ENCODE measurements at regions not wholly inside any gene's neighbourhood (a gene's known extent, or its start where the extent isn't known, plus 50 kb on each side); places are given as distances from the start of the nearest gene placed in this dataset.

GRCh38 chr2:38170733-38171132, 94.8 kb upstream of the CYP1B1 start:
- no peak for DNase-seq

- DNase-seq: no peak
These were observed 94.1 kb upstream of the CYP1B1 start for GRCh38 chr2:38170067-38170466.

- DNase-seq: no peak
These were observed 92.9 kb upstream of the CYP1B1 start for GRCh38 chr2:38168710-38169480.

- no peak for DNase-seq
These were observed 92.0 kb upstream of the CYP1B1 start for GRCh38 chr2:38167968-38168350.

GRCh38 chr2:38165698-38166097, 89.7 kb upstream of the CYP1B1 start:
- DNase-seq: no peak

GRCh38 chr2:38164881-38165280, 88.9 kb upstream of the CYP1B1 start:
- no peak for DNase-seq

GRCh38 chr2:38163579-38163978, 87.6 kb upstream of the CYP1B1 start:
- DNase-seq: no peak

GRCh38 chr2:38163006-38163405, 87.1 kb upstream of the CYP1B1 start:
- no peak for DNase-seq

GRCh38 chr2:38160516-38160915, 84.6 kb upstream of the CYP1B1 start:
- DNase-seq: no peak

- no peak for DNase-seq
These were observed 83.6 kb upstream of the CYP1B1 start for GRCh38 chr2:38159597-38159996.

- DNase-seq: no peak
These were observed 83.2 kb upstream of the CYP1B1 start for GRCh38 chr2:38159191-38159590.

- no peak for DNase-seq
These were observed 82.6 kb upstream of the CYP1B1 start for GRCh38 chr2:38158378-38159118.

GRCh38 chr2:38156436-38156835, 80.5 kb upstream of the CYP1B1 start:
- no peak for DNase-seq

- DNase-seq: no peak
These were observed 79.1 kb upstream of the CYP1B1 start for GRCh38 chr2:38155015-38155414.

GRCh38 chr2:38154395-38154794, 78.4 kb upstream of the CYP1B1 start:
- DNase-seq: no peak

- DNase-seq: no peak
These were observed 77.7 kb upstream of the CYP1B1 start for GRCh38 chr2:38153476-38154135.

GRCh38 chr2:38152913-38153312, 77.0 kb upstream of the CYP1B1 start:
- DNase-seq: no peak

GRCh38 chr2:38152035-38152434, 76.1 kb upstream of the CYP1B1 start:
- no peak for DNase-seq

- DNase-seq: no peak
These were observed 73.6 kb upstream of the CYP1B1 start for GRCh38 chr2:38149531-38149930.

GRCh38 chr2:38148501-38148900, 72.5 kb upstream of the CYP1B1 start:
- no peak for DNase-seq

GRCh38 chr2:38147333-38148121, 71.6 kb upstream of the CYP1B1 start:
- no peak for DNase-seq

- peak; percentile 39 for DNase-seq
These were observed 71.0 kb upstream of the CYP1B1 start for GRCh38 chr2:38146907-38147307.

- peak; percentile 23 for DNase-seq
These were observed 70.4 kb upstream of the CYP1B1 start for GRCh38 chr2:38146275-38146906.

Measured in activated CD4-positive, alpha-beta T cell treated with anti-CD3 and anti-CD28 coated beads, Interleukin-2, amount 50 U/mL, for 16 hours (primary cell).